Vagina (tissue), 2 donors: ENCODE measurements at regions not wholly inside any gene's neighbourhood (a gene's known extent, or its start where the extent isn't known, plus 50 kb on each side); places are given as distances from the start of the nearest gene placed in this dataset.

Experiments used
- CTCF ChIP-seq, 3 experiments: fragments of 450-650 bp in 2 of 3; fragments of 200-600 bp in 1 of 3; sonication (generic) in 1 of 3; IDR thresholded peaks; one replicate each; pipeline ENCODE4 v1.5.1; 2017 to 2019; ENCODE audit warnings: antibody characterized with exemption in 3 of 3, mild to moderate bottlenecking in 2 of 3, moderate library complexity in 2 of 3
- POLR2A ChIP-seq, 2 donors: fragments of 450-650 bp; IDR thresholded peaks; one replicate each; pipeline ENCODE4 v1.6.1; 2017; ENCODE audit warnings: antibody characterized with exemption in 2 of 2, mild to moderate bottlenecking in 2 of 2, moderate library complexity in 2 of 2

GRCh38 chr9:85215961-85216360 is 525.8 kb downstream of the AGTPBP1 start:
- TF ChIP-seq CTCF (IDR thresholded peaks at IDR 0.05) (no peak), POLR2A (IDR thresholded peaks at IDR 0.05) (no peak)
